ENCODE measurements at regions not wholly inside any gene's neighbourhood (a gene's known extent, or its start where the extent isn't known, plus 50 kb on each side); places are given as distances from the start of the nearest gene placed in this dataset.
A peak's percentile ranks its signal among the peaks of the same experiment; 100 is the strongest.

GRCh38 chr7:26930201-26930600 lies 65.8 kb upstream of the SKAP2 start:
- H3K27ac ChIP-seq (ENCODE audit: low read depth, low read length): no peak overlapping the region
- no peaks in the 10 kb centered on the region for H3K9me3 ChIP-seq (ENCODE audit: insufficient read depth, low read depth, low read length)
- H2AK5ac ChIP-seq (ENCODE audit: low read length): no peak overlapping the region
- no peak overlapping the region for H3K23ac ChIP-seq (ENCODE audit: low read length)
- no peak overlapping the region for H3K9ac ChIP-seq (ENCODE audit: low read length)
- H3K27me3 ChIP-seq (ENCODE audit: insufficient read depth, low read length): no peaks in the 10 kb centered on the region
- H4K8ac ChIP-seq (ENCODE audit: low read depth, low read length): no peak overlapping the region
- no peak overlapping the region for H3K4me3 ChIP-seq (ENCODE audit: low read depth, low read length)
- no peaks in the 10 kb centered on the region for H3K79me2 ChIP-seq (ENCODE audit: control insufficient read depth, insufficient read depth, low read length, poor library complexity)
- no peak overlapping the region for H2BK120ac ChIP-seq (ENCODE audit: insufficient read depth, low read length, poor library complexity)
- H4K12ac ChIP-seq (ENCODE audit: low read depth, low read length): no peak overlapping the region
- no peak overlapping the region for H2BK5ac ChIP-seq (ENCODE audit: low read depth, low read length, poor library complexity)
- H4K91ac ChIP-seq (ENCODE audit: low read depth, low read length): no peak overlapping the region
- no peak overlapping the region for H3K18ac ChIP-seq (ENCODE audit: low read length)
- no CpG with 5 or more reads among the region's 3 CpGs for WGBS (ENCODE audit: extremely low coverage, insufficient coverage, insufficient read length)
- peak; percentile 64 to 80 for DNase-seq
- H3K14ac ChIP-seq (ENCODE audit: low read length): no peak overlapping the region
- H3K36me3 ChIP-seq (ENCODE audit: control insufficient read depth in 1 of 2, insufficient read depth in 2 of 2, low read length in 2 of 2): no peaks in the 10 kb centered on the region
- peaks cover 2 to 8% of the 10 kb centered on the region in 2 experiments for H3K4me1 ChIP-seq (ENCODE audit: control insufficient read depth in 1 of 2, insufficient read depth in 2 of 2, low read length in 2 of 2)
- H3K4ac ChIP-seq (ENCODE audit: low read depth, low read length): no peak overlapping the region
- H3K79me1 ChIP-seq (ENCODE audit: low read length): no peaks in the 10 kb centered on the region
- no peak overlapping the region for H3K4me2 ChIP-seq (ENCODE audit: low read length)
- H2AFZ ChIP-seq (ENCODE audit: insufficient read depth, low read length, poor library complexity): no peak overlapping the region
- H2BK12ac ChIP-seq (ENCODE audit: low read length): no peak overlapping the region

- no peak overlapping the region for H2BK5ac ChIP-seq (ENCODE audit: low read depth, low read length, poor library complexity)
- H4K8ac ChIP-seq (ENCODE audit: low read depth, low read length): no peak overlapping the region
- no peak overlapping the region for H3K27ac ChIP-seq (ENCODE audit: low read depth, low read length)
- no peak overlapping the region for H2BK12ac ChIP-seq (ENCODE audit: low read length)
- no peak overlapping the region for H2AFZ ChIP-seq (ENCODE audit: insufficient read depth, low read length, poor library complexity)
- H3K9me3 ChIP-seq (ENCODE audit: insufficient read depth, low read depth, low read length): no peaks in the 10 kb centered on the region
- peak; percentile 8 to 60 for DNase-seq
- no peaks in the 10 kb centered on the region for H3K36me3 ChIP-seq (ENCODE audit: control insufficient read depth in 1 of 2, insufficient read depth in 2 of 2, low read length in 2 of 2)
- H3K4me2 ChIP-seq (ENCODE audit: low read length): no peak overlapping the region
- no peaks in the 10 kb centered on the region for H3K27me3 ChIP-seq (ENCODE audit: insufficient read depth, low read length)
- H3K9ac ChIP-seq (ENCODE audit: low read length): no peak overlapping the region
- WGBS (ENCODE audit: extremely low coverage, insufficient coverage, insufficient read length): no CpG with 5 or more reads among the region's 5 CpGs
- H2BK120ac ChIP-seq (ENCODE audit: insufficient read depth, low read length, poor library complexity): no peak overlapping the region
- H2AK5ac ChIP-seq (ENCODE audit: low read length): no peak overlapping the region
- no peak overlapping the region for H4K12ac ChIP-seq (ENCODE audit: low read depth, low read length)
- no peak overlapping the region for H3K23ac ChIP-seq (ENCODE audit: low read length)
- no peak overlapping the region for H4K91ac ChIP-seq (ENCODE audit: low read depth, low read length)
- no peak overlapping the region for H3K18ac ChIP-seq (ENCODE audit: low read length)
- no peak overlapping the region for H3K4ac ChIP-seq (ENCODE audit: low read depth, low read length)
- no peaks in the 10 kb centered on the region for H3K79me1 ChIP-seq (ENCODE audit: low read length)
- peaks cover 2 to 8% of the 10 kb centered on the region in 2 experiments for H3K4me1 ChIP-seq (ENCODE audit: control insufficient read depth in 1 of 2, insufficient read depth in 2 of 2, low read length in 2 of 2)
- H3K79me2 ChIP-seq (ENCODE audit: control insufficient read depth, insufficient read depth, low read length, poor library complexity): no peaks in the 10 kb centered on the region
- H3K4me3 ChIP-seq (ENCODE audit: low read depth, low read length): no peak overlapping the region
- no peak overlapping the region for H3K14ac ChIP-seq (ENCODE audit: low read length)
Observed at GRCh38 chr7:26928703-26929347, 64.4 kb upstream of the SKAP2 start.

DNA sequence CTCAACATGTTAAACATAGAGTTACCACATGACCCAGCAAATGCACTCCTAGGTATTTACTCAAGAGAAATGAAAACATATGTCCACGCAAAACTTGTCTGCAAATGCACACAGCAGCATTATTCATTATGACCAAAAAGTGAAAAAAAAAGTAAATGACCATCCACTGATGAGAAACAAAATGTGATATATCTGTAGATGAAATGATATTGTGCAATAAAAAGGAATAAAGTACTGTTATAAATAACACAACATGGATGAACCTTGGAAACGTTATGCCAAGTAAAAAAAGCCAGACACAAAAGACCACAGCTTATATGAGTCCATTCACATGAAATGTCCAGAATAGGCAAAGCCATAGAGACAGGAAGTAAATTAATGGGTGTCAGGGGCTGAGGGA lies 61.4 kb upstream of the SKAP2 start:
- H2AFZ ChIP-seq (ENCODE audit: insufficient read depth, low read length, poor library complexity): no peak overlapping the region
- H3K4me3 ChIP-seq (ENCODE audit: low read depth, low read length): no peak overlapping the region
- no peak overlapping the region for H3K4ac ChIP-seq (ENCODE audit: low read depth, low read length)
- no peak overlapping the region for H2BK12ac ChIP-seq (ENCODE audit: low read length)
- no peak overlapping the region for H2BK5ac ChIP-seq (ENCODE audit: low read depth, low read length, poor library complexity)
- H3K14ac ChIP-seq (ENCODE audit: low read length): no peak overlapping the region
- no peaks in the 10 kb centered on the region for H3K79me2 ChIP-seq (ENCODE audit: control insufficient read depth, insufficient read depth, low read length, poor library complexity)
- H3K4me2 ChIP-seq (ENCODE audit: low read length): no peak overlapping the region
- H3K9me3 ChIP-seq (ENCODE audit: insufficient read depth, low read depth, low read length): no peaks in the 10 kb centered on the region
- no peak overlapping the region for H3K23ac ChIP-seq (ENCODE audit: low read length)
- no peak overlapping the region for H4K8ac ChIP-seq (ENCODE audit: low read depth, low read length)
- H3K9ac ChIP-seq (ENCODE audit: low read length): no peak overlapping the region
- peaks cover 2 to 6% of the 10 kb centered on the region in 2 experiments for H3K4me1 ChIP-seq (ENCODE audit: control insufficient read depth in 1 of 2, insufficient read depth in 2 of 2, low read length in 2 of 2)
- H3K18ac ChIP-seq (ENCODE audit: low read length): no peak overlapping the region
- DNase-seq: no peak
- H3K27ac ChIP-seq (ENCODE audit: low read depth, low read length): no peak overlapping the region
- no peak overlapping the region for H4K91ac ChIP-seq (ENCODE audit: low read depth, low read length)
- no peaks in the 10 kb centered on the region for H3K36me3 ChIP-seq (ENCODE audit: control insufficient read depth in 1 of 2, insufficient read depth in 2 of 2, low read length in 2 of 2)
- H3K27me3 ChIP-seq (ENCODE audit: insufficient read depth, low read length): no peaks in the 10 kb centered on the region
- H2AK5ac ChIP-seq (ENCODE audit: low read length): no peak overlapping the region
- no peak overlapping the region for H2BK120ac ChIP-seq (ENCODE audit: insufficient read depth, low read length, poor library complexity)
- no peaks in the 10 kb centered on the region for H3K79me1 ChIP-seq (ENCODE audit: low read length)
- no peak overlapping the region for H4K12ac ChIP-seq (ENCODE audit: low read depth, low read length)
- WGBS (ENCODE audit: extremely low coverage, insufficient coverage, insufficient read length): no CpG with 5 or more reads among the region's 2 CpGs

GRCh38 chr7:26924149-26924767 lies 59.9 kb upstream of the SKAP2 start:
- Histone ChIP-seq H3K4me1 (ENCODE audit: control insufficient read depth in 1 of 2, insufficient read depth in 2 of 2, low read length in 2 of 2) (peaks cover 2 to 5% of the 10 kb centered on the region in 2 experiments), H2BK120ac (ENCODE audit: insufficient read depth, low read length, poor library complexity) (no peak overlapping the region), H2BK5ac (ENCODE audit: low read depth, low read length, poor library complexity) (no peak overlapping the region), H3K27ac (ENCODE audit: low read depth, low read length) (no peak overlapping the region), H3K4ac (ENCODE audit: low read depth, low read length) (no peak overlapping the region), H3K9ac (ENCODE audit: low read length) (no peak overlapping the region), H3K79me2 (ENCODE audit: control insufficient read depth, insufficient read depth, low read length, poor library complexity) (no peaks in the 10 kb centered on the region), H4K8ac (ENCODE audit: low read depth, low read length) (no peak overlapping the region), H3K79me1 (ENCODE audit: low read length) (no peaks in the 10 kb centered on the region), H4K12ac (ENCODE audit: low read depth, low read length) (no peak overlapping the region), H3K14ac (ENCODE audit: low read length) (no peak overlapping the region), H3K23ac (ENCODE audit: low read length) (no peak overlapping the region), H4K91ac (ENCODE audit: low read depth, low read length) (no peak overlapping the region), H3K9me3 (ENCODE audit: insufficient read depth, low read depth, low read length) (no peaks in the 10 kb centered on the region), H2AFZ (ENCODE audit: insufficient read depth, low read length, poor library complexity) (no peak overlapping the region), H2AK5ac (ENCODE audit: low read length) (no peak overlapping the region), H3K4me2 (ENCODE audit: low read length) (no peak overlapping the region), H3K36me3 (ENCODE audit: control insufficient read depth in 1 of 2, insufficient read depth in 2 of 2, low read length in 2 of 2) (no peaks in the 10 kb centered on the region), H2BK12ac (ENCODE audit: low read length) (no peak overlapping the region), H3K4me3 (ENCODE audit: low read depth, low read length) (no peak overlapping the region), H3K18ac (ENCODE audit: low read length) (no peak overlapping the region), H3K27me3 (ENCODE audit: insufficient read depth, low read length) (no peaks in the 10 kb centered on the region)
- no CpG with 5 or more reads among the region's 2 CpGs for WGBS (ENCODE audit: extremely low coverage, insufficient coverage, insufficient read length)
- no peak for DNase-seq

All from trophoblast cell (in vitro differentiated cells and primary cell).